NCI-H345 treated with DMSO at 0.1 percent for 48 hours (cell line): ENCODE measurements at regions not wholly inside any gene's neighbourhood (a gene's known extent, or its start where the extent isn't known, plus 50 kb on each side); places are given as distances from the start of the nearest gene placed in this dataset.
"Not testable (repeated sequence)": the region's sequence is repeated elsewhere in the genome, so short reads cannot be mapped to it uniquely, and the experiment has no call there.

Source experiments
- DNase-seq: peaks from one replicate; lab custom pipeline; 2025; ENCODE audit not compliant: unreplicated experiment; lab: John Stamatoyannopoulos, UW

DNA sequence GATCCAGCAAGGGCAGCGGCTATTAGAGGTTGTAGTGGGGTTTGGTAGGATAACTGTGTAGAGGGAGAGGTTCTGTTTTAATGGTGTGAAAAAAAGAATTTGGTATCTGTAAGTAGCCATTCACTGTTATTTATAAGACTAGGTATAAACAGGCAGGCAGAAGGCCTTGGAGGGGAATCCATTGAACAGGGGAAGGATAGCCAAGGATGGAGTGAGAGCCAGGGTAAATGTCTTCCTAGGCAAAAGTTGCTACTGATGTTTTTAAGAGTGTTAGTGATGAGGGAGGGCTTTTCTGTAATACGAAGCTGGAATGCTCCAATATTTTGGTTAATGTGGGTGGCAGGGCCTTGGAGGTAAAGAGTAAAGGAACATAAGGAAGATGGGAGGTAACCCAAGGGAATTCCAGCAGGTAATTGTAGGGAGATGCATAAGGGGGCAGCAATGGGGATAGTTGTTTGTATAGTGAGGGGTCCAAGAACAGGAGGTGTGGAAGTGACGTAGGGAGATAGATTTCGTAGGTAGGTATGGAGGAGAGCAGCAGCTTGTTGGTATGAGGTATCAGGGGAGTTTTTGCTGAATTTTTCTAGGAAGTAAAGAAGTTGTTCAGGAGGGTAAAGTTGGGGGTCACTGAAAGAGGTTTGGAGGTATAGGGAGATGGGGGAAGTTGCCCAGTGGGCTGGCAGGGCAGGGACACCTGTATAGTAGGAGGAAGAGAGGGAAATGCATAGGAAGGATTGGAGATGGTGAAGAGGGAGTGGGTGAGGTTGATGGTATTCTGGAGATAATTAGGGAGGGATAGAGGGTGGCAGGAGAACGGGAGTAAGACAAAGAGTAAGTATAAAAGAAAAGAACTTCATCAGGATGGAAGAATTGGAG, 752.4 kb upstream of the ADGRB3 start:
- no peak for DNase-seq

DNA sequence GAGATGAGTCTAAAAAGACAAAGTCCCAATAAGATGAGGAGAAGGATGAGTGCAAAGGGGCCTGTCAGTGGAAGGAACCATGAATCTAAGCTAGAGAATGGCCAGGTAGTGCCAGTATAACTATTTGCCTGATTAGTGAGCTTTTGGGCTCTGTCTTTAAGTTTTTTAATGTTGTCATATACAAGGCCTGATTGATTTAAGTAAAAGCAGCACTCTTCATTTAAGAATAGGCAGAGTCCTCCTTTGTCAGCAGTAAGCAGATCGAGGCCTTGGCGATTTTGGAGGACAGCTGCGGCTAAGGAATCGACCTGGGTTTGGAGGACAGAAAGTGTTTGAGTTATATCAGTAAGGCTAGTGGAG, 753.4 kb upstream of the ADGRB3 start:
- DNase-seq = no peak

DNA sequence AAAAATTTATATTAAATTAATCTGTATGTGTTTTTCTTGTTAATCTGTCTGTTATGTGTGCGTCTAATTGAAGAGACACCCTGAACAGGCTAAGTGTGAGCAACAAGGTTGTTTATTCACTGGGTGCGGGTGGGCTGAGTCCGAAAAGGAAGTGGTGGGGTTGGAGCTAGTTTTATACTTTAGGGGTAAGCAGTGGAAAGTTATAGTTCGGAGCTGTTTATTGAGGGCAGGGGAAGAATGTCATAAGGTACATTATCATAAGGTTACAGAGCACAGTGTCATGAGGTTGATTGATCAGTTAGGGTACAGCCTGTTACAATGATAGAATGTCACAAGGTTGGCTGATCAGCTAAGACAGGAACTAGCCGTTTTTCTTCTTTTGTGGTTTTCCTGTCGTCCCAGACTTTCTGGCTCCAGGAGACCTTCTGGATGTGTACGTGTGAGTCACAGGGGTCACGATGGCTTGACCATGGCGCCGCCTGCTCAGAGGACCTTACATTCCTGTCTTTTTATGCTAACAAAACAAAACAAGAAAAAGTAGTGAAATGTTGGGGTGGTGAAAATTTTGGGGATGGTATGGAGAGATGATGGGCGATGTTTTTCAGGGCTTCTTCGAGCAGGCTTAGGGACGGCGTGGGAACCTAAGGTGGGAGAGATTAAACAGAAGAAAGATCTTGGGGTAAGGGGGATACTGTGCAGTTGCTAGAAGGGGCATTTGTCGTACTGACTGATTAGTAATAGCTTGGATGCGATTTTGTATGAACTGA, 754.0 kb upstream of the ADGRB3 start:
- DNase-seq = no peak

DNA sequence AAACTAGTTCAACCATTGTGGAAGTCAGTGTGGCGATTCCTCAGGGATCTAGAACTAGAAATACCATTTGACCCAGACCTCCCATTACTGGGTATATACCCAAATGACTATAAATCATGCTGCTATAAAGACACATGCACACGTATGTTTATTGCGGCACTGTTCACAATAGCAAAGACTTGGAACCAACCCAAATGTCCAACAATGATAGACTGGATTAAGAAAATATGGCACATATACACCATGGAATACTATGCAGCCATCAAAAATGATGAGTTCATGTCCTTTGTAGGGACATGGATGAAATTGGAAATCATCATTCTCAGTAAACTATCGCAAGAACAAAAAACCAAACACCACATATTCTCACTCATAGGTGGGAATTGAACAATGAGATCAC, 754.7 kb upstream of the ADGRB3 start:
- DNase-seq = not testable (repeated sequence)

DNA sequence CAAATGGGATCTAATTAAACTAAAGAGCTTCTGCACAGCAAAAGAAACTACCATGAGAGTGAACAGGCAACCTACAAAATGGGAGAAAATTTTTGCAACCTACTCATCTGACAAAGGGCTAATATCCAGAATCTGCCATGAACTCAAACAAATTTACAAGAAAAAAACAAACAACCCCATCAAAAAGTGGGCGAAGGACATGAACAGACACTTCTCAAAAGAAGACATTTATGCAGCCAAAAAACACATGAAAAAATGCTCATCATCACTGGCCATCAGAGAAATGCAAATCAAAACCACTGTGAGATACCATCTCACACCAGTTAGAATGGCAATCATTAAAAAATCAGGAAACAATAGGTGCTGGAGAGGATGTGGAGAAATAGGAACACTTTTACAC, 755.2 kb upstream of the ADGRB3 start:
- DNase-seq = not testable (repeated sequence)

DNA sequence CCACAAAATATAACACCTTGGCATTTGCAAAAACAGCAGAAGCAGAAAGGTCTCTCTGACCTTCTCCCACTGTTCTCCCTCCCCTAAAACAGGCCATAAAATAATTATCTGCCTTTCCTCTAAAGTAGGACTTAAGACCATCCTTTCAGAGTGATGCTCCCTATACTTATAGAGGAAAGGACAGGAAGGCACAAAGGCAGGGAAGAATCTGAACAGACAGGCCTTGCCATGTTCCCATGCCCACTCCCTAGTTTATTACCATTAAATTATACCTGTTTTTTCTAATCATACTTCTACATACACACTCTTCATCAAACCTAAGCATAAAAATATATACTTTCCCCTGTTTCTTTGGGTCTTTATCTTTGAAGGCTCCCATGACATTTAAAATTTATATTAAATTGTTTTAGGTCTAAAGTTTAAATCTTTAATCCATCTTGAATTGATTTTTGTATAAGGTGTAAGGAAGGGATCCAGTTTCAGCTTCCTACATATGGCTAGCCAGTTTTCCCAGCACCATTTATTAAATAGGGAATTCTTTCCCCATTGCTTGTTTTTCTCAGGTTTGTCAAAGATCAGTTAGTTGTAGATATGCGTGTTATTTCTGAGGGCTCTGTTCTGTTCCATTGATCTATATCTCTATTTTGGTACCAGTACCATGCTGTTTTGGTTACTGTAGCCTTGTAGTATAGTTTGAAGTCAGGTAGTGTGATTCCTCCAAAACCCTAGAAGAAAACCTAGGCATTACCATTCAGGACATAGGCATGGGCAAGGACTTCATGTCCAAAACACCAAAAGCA, 755.8 kb upstream of the ADGRB3 start:
- DNase-seq = not testable (repeated sequence)

DNA sequence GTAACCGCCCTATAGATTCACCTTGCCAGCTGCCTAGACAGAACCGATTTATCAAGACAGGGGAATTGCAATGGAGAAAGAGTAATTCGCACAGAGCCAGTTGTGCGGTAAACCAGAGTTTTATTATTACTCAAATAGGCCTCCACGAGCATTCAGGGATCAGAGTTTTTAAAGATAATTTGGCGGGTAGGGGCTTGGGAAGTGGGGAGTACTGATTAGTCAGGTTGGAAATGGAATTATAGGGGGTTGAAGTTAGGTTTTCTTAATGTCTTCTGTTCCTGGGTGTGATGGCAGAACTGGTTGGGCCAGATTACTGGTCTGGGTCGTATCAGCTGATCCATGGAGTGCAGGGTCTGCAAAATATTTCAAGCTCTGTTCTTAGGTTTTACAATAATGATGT, 756.9 kb upstream of the ADGRB3 start:
- not testable (repeated sequence) for DNase-seq

DNA sequence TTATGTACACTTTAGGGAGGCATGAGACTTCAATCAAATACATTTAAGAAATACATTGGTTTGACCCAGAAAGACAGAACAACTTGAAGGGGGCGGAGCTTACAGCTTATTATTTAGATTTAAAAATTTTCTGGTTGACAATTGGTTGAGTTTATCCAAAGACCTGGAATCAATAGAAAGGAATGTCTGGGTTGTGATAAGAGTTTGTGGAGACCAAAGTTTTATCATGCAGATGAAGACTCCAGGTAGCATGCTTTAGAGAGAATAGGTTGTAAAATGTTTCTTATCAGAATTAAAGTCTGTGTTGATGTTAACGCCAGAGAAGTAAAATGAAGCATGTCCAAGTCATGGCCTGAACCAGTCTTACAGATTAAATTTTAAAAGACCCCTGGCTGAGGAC, 757.8 kb upstream of the ADGRB3 start:
- DNase-seq = no peak

DNA sequence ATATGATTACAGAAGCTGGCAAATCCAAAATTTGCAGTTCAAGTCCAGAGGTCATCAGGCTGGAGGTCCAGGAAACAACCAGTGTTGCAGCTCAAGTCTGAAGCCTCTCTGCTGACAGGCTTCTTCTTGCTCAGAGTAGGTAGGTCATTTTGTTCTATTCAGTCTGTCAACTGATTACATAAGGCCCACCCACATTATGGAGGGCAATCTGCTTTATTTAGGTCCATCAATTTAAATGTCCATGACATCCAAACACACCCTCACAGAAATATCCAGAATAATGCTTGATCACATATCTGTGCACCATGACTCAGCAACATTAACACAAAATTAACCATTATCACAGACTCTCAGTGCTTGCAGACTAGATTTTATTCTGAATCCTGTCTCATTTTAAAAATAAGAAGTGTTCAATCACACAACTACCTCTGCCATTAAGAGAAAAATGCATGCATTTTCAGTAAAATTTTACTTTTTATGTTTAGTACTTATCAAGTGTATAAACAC, 759.2 kb upstream of the ADGRB3 start:
- DNase-seq = no peak

DNA sequence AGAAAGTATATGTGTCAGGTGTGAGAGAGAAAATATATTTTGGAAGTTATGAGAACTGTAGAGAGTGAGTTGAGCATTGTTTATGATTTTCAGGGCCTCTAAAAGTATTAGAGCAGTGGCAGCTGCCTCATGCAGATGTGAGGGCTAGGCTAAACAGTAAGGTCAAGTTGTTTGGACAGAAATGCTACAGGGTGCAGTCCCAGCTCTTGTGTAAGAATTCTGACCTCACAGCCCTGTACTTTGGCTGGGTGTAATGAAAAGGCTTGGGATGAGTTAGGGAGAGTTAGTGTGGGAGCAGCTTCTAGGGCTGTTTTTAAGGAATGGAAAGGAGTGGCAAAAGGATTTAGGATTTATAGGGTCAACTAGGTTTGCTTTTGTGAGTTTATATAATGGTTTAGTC, 764.8 kb upstream of the ADGRB3 start:
- DNase-seq = no peak

DNA sequence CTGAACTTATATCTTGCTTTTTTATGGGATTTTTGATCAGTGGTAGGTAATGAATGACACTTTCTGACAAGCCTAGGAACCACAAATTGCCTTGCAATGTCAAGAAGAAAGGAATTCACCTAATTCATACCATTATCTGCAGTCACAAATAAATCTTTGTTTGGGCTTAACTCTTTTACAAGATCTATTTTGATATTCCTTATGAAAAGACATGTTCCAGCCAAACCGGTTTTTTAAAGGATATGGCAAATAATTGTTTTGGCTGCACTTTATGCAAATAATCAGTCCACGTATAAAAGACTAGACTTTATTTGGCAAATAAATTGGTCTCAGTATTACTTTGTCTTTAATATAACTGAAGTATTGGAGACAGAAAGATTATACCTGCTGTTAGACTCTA, 771.7 kb upstream of the ADGRB3 start:
- DNase-seq = no peak

DNA sequence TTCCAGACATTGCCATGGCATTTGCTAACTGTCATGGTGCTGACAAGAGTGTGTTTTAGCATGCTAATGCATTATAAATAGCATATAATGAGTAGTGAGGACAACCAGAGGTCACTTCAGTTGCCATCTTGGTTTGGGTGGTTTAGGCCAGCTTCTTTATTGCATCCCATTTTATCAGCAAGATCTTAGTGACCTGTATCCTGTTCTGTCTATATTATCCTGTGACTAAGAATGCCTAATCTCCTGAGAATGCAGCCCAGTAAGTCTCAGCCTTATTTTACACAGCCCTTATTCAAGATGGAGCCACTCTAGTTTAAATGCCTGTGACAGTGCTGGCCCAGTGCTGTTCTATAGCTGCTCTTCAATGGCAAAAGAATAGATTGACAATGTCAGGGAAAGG, 781.0 kb upstream of the ADGRB3 start:
- DNase-seq = no peak

DNA sequence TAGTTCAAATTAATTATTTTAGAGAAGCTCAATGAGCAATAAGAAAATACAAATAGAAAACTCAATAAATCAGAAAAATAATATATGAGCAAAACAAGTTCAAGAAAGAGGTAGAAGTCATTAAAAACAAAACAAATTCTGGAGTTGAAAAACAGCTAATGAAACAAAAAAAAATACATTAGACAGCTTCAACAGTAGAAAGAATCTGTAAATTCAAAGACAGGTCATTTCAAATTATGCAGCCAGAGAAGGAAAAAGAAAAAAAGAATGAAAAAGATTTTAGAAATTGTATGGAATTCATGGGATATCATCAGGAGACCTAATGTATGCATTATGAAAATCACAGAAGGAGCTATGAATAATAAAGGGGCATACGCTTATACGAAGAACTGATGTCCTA, 795.3 kb upstream of the ADGRB3 start:
- DNase-seq = no peak

DNA sequence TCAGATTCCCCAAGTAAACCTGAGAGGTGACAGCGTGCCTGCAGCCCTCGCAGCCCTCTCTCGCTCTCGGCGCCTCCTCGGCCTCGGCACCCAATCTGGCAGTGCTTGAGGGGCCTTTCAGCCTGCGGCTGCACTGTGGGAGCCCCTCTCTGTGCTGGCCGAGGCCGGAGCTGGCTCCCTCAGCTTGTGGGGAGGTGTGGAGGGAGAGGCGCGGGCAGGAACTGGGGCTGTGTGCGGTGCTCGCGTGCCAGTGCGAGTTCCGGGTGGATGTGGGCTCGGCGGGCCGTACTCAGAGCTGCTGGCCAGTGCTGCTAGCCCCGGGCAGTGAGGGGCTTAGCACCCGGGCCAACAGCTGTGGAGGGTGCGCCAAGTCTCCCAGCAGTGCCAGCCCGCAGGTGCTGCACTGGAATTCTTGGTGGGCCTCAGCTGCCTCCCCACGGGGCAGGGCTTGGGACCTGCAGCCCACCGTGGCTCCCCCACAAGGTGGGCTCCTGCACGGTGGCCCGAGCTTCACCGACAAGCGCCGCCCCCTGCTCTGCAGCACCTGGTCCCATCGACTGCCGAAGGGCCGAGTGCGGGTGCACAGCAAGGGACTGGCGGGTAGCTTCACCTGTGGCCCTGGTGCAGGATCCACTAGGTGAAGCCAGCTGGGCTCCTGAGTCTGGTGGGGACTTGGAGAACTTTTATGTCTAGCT, 809.7 kb upstream of the ADGRB3 start:
- DNase-seq = no peak

DNA sequence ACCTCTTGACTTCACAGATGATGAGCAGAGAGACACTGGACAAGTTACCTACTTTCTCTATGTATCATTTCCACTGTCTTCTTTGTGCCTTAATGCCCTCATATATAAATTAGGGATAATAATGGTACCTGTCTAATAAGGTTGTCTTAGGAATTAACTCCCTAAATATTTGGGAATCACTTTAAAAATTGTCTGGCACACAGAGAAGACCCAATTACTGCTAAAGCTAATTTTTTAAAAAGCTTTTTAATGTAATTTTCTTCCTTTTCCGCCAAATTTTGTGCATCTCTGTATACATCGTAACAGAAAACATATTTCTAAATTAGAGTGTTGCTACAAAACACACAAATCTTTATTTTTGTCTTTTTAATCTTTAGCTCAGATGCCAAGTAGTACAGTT, 816.8 kb upstream of the ADGRB3 start:
- no peak for DNase-seq

DNA sequence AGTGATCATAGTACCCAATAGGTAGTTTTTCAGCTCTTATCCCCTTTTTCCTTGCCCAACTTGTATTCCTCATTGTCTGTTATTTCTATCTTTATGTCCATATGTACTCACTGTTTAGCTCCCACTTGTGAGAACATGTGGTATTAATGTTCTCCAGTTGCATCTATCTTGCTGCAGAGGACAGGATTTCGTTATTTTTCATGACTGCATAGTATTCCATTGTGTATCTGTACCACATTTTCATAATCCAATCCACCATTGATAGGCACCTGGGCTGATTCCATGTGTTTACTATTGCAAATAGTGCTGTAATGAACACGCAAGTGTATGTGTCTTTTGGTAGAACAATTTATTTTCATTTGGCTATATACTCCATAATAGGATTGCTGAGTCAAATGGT, 819.5 kb upstream of the ADGRB3 start:
- DNase-seq = no peak

DNA sequence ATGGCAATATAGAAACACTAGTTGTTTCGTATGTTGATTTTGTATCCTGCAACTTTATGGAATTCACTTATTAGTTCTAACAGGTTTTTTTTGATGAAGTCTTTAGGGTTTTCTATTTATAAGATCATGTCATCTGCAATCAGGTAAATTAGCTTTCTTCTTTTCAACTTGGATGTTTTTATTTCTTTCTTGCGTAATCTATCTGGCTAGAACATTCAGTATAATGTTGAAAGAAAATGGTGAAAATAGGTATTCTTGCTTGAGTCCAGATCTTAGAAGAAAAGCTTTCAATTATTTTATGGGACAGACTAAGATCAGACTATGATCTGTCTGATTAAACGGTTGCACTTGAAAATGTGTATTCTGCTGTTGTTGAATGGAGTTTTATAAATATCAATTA, 820.8 kb upstream of the ADGRB3 start:
- DNase-seq = no peak

DNA sequence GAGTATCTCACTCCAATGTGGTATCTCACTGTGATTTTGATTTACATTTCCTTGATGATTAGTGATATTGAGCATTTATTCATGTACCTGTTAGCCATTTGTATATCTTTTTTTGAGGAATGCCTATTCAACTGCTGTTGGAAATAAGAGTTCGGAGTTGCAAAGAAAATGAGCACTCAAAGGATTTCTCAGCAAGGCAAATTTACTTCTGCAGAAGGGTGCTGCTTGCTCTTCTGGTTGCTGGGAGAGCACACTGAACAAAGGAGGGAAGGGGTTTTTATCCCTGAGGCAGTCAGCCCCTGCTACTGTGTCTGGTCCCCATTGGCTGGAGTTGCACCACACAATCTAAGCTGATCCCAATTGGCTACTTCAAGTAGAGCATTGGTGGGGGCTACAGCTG, 822.4 kb upstream of the ADGRB3 start:
- DNase-seq = no peak

DNA sequence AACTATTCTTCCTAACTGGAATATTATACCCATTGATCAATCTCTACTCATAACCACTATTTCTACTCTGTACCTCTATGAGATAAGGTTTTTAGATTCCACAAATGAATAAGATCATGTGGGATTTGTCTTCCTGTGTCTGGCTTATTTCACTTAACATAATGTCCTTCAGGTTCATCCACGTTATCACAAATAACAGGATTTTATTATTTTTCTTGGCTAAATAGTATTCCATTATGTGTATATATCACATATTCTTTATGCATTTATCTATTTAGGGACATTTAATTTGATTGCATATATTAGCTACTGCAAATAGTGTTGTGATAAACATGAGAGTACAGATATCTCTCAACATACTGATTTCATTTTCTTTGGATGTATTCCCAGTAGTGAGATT, 823.0 kb upstream of the ADGRB3 start:
- DNase-seq = no peak

DNA sequence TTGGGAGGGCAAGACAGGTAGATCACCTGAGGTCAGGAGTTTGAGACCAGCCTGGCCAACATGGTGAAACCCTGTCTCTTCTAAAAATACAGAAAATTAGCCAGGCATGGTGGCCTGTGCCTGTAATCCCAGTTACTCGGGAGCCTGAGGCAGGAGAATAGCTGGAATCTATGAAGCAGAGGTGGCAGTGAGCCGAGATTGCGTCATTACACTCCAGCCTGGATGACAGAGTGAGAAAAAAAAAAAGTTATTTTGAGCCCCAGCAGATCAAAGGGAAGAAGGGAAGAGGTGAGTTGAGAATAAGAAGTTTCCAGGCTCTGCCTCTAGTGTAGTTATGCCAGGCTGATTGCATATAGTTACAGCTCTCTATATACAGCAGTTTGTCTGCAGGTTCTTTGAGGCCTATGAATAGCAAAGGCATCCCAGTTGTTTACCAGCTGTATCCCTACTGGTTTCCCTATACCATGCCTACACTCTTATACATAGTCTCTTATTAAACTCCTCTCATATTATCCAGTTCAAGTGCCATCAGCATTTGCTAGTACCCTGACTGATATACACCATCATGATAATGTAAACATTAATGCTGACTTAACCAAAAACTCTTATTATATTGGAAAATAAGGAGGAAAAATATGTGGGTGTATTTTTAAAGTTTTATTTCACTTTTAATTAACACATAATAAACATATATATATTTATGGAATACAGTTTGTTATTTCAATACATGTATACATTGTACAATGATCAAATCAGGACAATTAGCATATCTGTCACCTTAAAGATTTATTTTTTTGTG, 823.6 kb upstream of the ADGRB3 start:
- DNase-seq = no peak
